ENCODE measurements at regions not wholly inside any gene's neighbourhood (a gene's known extent, or its start where the extent isn't known, plus 50 kb on each side); places are given as distances from the start of the nearest gene placed in this dataset.

DNA sequence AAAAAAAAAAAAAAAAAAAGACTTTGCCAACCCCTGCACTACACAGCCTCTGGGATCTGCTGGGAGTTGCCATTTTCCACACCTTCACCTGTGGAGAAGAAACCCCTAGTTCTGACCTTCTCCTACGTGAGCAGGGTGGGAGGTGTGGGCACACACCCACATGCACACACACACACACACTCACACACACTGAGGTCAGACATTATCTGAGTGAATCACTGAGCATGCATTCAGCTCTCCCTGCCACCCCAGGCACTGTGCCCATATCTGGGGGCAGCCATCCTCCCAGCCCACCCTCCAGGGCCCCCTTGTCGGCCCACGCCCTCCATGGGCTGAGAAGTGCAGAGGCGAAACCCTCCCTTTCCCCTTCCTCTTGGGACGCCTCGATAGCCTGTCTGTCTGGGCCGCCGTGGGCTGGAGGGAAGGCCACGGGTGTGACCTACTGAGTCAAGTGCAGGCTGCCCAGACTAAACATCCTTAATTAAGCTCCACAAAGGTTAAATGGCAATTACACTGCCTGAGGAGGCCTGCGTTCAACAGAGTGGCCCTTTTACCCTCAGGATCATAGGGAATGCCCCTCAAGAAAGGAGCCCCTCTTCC, 143.8 kb downstream of the C16orf95 start:
- TF ChIP-seq, protein P1, sequence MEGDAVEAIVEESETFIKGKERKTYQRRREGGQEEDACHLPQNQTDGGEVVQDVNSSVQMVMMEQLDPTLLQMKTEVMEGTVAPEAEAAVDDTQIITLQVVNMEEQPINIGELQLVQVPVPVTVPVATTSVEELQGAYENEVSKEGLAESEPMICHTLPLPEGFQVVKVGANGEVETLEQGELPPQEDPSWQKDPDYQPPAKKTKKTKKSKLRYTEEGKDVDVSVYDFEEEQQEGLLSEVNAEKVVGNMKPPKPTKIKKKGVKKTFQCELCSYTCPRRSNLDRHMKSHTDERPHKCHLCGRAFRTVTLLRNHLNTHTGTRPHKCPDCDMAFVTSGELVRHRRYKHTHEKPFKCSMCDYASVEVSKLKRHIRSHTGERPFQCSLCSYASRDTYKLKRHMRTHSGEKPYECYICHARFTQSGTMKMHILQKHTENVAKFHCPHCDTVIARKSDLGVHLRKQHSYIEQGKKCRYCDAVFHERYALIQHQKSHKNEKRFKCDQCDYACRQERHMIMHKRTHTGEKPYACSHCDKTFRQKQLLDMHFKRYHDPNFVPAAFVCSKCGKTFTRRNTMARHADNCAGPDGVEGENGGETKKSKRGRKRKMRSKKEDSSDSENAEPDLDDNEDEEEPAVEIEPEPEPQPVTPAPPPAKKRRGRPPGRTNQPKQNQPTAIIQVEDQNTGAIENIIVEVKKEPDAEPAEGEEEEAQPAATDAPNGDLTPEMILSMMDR (IDR thresholded peaks at IDR 0.05; ENCODE audit: insufficient read depth, low read depth, low read length, missing control alignments): no peak
- no peak overlapping the region for H3K4me3 ChIP-seq (ENCODE audit: low read depth, low read length)
- no peak for DNase-seq (ENCODE audit: low read depth)

DNA sequence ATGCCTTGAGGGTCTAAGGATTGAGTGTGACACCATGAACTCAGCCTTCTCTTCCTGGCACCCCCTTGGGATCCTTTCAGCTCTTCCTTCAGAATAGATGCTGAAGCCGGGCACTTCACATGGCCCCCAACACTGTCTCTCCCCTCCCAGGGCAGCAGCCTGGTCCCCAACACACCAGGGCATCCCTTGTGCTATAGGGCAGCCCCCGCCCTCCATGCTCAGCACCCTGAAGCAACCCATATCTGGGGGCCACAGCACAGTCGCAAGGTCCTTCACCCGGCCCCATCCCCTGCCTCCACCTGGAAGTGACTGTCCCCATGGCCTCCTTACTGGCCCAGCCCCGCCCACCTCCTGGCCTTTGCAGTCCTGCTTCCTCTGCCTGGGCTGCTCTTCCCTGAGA, 143.1 kb downstream of the C16orf95 start:
- TF ChIP-seq, protein P1 (IDR thresholded peaks at IDR 0.05; ENCODE audit: insufficient read depth, low read depth, low read length, missing control alignments): no peak
- H3K4me3 ChIP-seq (ENCODE audit: low read depth, low read length): no peak overlapping the region
- DNase-seq (ENCODE audit: low read depth): no peak

GRCh38 chr16:87176735-87177134, 140.5 kb downstream of the C16orf95 start:
- no peak overlapping the region for H3K4me3 ChIP-seq (ENCODE audit: low read depth, low read length)
- TF ChIP-seq, protein P1 (IDR thresholded peaks at IDR 0.05; ENCODE audit: insufficient read depth, low read depth, low read length, missing control alignments): no peak
- DNase-seq (ENCODE audit: low read depth): no peak

GRCh38 chr16:87177673-87178072, 139.5 kb downstream of the C16orf95 start:
- H3K4me3 ChIP-seq (ENCODE audit: low read depth, low read length): no peak overlapping the region
- DNase-seq (ENCODE audit: low read depth): no peak
- TF ChIP-seq, protein P1 (IDR thresholded peaks at IDR 0.05; ENCODE audit: insufficient read depth, low read depth, low read length, missing control alignments): no peak

DNA sequence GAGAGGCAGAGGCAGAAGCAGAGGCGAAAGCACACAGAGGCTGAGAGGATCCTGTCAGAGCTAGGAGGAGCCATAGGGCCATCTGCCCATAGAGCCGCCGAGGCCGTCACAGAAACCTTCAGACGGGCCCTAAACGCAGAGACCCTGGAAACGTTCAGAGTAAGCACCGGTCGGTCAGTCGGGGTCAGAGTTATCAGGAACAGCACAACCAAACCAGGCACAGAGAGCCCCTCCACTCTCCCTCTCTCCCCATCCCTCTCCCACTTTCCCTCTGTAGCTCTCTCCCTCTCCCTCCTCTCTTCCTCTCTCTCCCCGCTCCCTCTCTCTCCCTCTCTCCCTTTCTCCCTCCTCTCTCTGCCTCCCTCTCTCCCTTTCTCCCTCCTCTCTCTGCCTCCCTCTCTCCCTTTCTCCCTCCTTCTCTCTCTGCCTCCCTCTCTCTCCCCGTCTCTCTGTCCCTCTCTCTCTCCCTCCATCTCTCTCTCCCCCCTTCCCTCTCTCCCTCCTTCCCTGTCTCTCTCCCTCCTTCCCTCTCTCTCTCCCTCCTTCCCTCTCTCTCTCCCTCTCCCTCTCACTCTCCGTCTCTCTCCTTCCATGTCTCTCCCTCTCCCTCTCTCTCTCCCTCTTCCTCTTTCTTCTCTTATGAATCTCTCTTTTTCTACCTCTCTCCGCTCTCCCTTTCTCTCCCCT, 138.9 kb downstream of the C16orf95 start:
- DNase-seq (ENCODE audit: low read depth): no peak
- TF ChIP-seq, protein P1 (IDR thresholded peaks at IDR 0.05; ENCODE audit: insufficient read depth, low read depth, low read length, missing control alignments): no peak
- no peak overlapping the region for H3K4me3 ChIP-seq (ENCODE audit: low read depth, low read length)

- TF ChIP-seq, protein P1 (IDR thresholded peaks at IDR 0.05; ENCODE audit: insufficient read depth, low read depth, low read length, missing control alignments): no peak
- no peak for DNase-seq (ENCODE audit: low read depth)
- no peak overlapping the region for H3K4me3 ChIP-seq (ENCODE audit: low read depth, low read length)
Measured at GRCh38 chr16:87178977-87179376, 138.2 kb downstream of the C16orf95 start.

DNA sequence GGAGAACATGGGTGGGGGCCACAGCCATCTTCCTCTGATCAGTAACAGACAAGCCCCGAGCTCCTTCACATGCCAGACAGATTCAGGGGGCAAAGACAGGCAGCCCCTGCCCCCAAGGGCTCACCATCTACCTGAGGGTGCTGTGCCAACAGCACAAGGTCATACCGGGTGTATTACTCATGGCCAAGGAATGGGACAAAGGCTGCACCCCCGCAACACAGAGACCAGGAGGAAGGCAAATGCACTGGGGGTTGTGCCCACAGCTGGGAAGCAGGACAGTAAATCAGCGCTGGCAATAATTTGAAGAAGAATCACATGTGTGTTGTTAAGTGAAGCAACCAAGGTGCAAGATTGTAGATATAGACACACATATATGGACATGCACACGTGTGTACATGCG, 137.1 kb downstream of the C16orf95 start:
- DNase-seq (ENCODE audit: low read depth): no peak
- TF ChIP-seq, protein P1 (IDR thresholded peaks at IDR 0.05; ENCODE audit: insufficient read depth, low read depth, low read length, missing control alignments): no peak
- no peak overlapping the region for H3K4me3 ChIP-seq (ENCODE audit: low read depth, low read length)

Measured in GM12865 (cell line).